HCT116 (cell line): ENCODE measurements at regions not wholly inside any gene's neighbourhood (a gene's known extent, or its start where the extent isn't known, plus 50 kb on each side); places are given as distances from the start of the nearest gene placed in this dataset.

ENCODE experiments used
- ATAC-seq: fragments of 200-7000 bp; cut with Tn5 transposase; 2 replicates; pipeline ENCODE4 v1.9.1; 2020; ENCODE audit warnings: mild to moderate bottlenecking, moderate library complexity
- BruUV-seq: library from RNA; stranded (reverse); fragments of 400-500 nt; replicated peaks from 2 replicates; lab custom pipeline; 2021; lab: Mats Ljungman, UMichigan
- CTCF ChIA-PET: fragments of 300-600 bp; sonication (Branson Sonifier 250); formaldehyde crosslinking; loops from one replicate; lab custom pipeline; 2021; ENCODE audit warnings: antibody characterized with exemption; lab: Charles Lee
- POLR2A ChIA-PET: fragments of 300-600, 350-600 bp; sonication (Branson Sonifier 250); formaldehyde crosslinking; loops from one replicate; lab custom pipeline; 2021; ENCODE audit warnings: antibody characterized with exemption; lab: Charles Lee
- RAD21 ChIA-PET, 2 experiments: fragments of 300-600 bp; sonication (Branson Sonifier 250); formaldehyde crosslinking; loops; one replicate each; lab custom pipeline; 2023; ENCODE audit warnings: low total read pairs in 2 of 2; ENCODE audit not compliant: uncharacterized antibody in 2 of 2, unreplicated experiment in 2 of 2, low non-redundant PET in 1 of 2; lab: Charles Lee
- DNase-seq: peaks from one replicate; pipeline ENCODE4 v3.0.0-alpha.2; 2010; ENCODE audit warnings: low read depth, low spot score
- H2AFZ ChIP-seq: fragments of 200-600 bp; shearing (Covaris generic), sonication (generic); 2 replicates; pipeline ENCODE4 v1.6.1; 2017; ENCODE audit warnings: low read depth, mixed run types, mixed read lengths, antibody characterized with exemption, low read length; ENCODE audit not compliant: poor library complexity, severe bottlenecking
- H3K27ac ChIP-seq: 2 replicates; pipeline ENCODE4 v1.5.1; 2012; ENCODE audit warnings: low read depth, low read length
- H3K27me3 ChIP-seq: fragments of 200-600 bp; sonication (generic); 2 replicates; pipeline ENCODE4 v1.6.1; 2016; ENCODE audit warnings: mixed run types, low read length, mixed read lengths; ENCODE audit not compliant: insufficient read depth
- H3K36me3 ChIP-seq, 2 experiments: fragments of 200-500 bp in 1 of 2; fragments of 200-600 bp in 1 of 2; sonication (Bioruptor generic) in 1 of 2; sonication (generic) in 1 of 2; 2 replicates each; pipeline versions ENCODE4 v1.5.1 to v1.6.1; 2014 to 2016; ENCODE audit warnings: low read length in 2 of 2, inconsistent platforms in 1 of 2, mixed read lengths in 1 of 2, mixed run types in 1 of 2; ENCODE audit not compliant: insufficient read depth in 2 of 2, control insufficient read depth in 1 of 2
- H3K4me1 ChIP-seq, 2 experiments: fragments of 200-600 bp in 1 of 2; sonication (generic) in 1 of 2; 2 replicates each; pipeline versions ENCODE4 v1.5.1 to v1.6.1; 2012 to 2017; ENCODE audit warnings: low read length in 2 of 2, inconsistent platforms in 1 of 2, mild to moderate bottlenecking in 1 of 2, mixed read lengths in 1 of 2, mixed run types in 1 of 2, moderate library complexity in 1 of 2; ENCODE audit not compliant: insufficient read depth in 2 of 2, control insufficient read depth in 1 of 2
- H3K4me2 ChIP-seq: fragments of 200-600 bp; sonication (generic); 2 replicates; pipeline ENCODE4 v1.6.1; 2017; ENCODE audit warnings: mixed run types, low read length, mixed read lengths
- H3K4me3 ChIP-seq, 2 experiments: fragments of 200-600 bp in 1 of 2; sonication (generic) in 1 of 2; replicated peaks in 1 of 2; 2 replicates each; pipeline ENCODE4 v1.5.1; 2011 to 2016; ENCODE audit warnings: low read length in 2 of 2, control low read depth in 1 of 2, low read depth in 1 of 2, mild to moderate bottlenecking in 1 of 2, mixed read lengths in 1 of 2, mixed run types in 1 of 2
- H3K79me2 ChIP-seq: fragments of 200-600 bp; sonication (generic); 2 replicates; pipeline ENCODE4 v1.6.1; 2017; ENCODE audit warnings: mild to moderate bottlenecking, mixed run types, low read length, moderate library complexity, mixed read lengths; ENCODE audit not compliant: insufficient read depth
- H3K9ac ChIP-seq: fragments of 200-600 bp; sonication (generic); 2 replicates; pipeline ENCODE4 v1.6.1; 2016; ENCODE audit warnings: low read length, mixed read lengths
- H3K9me2 ChIP-seq: fragments of 200-600 bp; sonication (generic), shearing (Covaris generic); 2 replicates; pipeline ENCODE4 v1.6.1; 2017; ENCODE audit warnings: mixed run types, mild to moderate bottlenecking, moderate library complexity; ENCODE audit not compliant: insufficient read depth
- H3K9me3 ChIP-seq, 2 experiments: fragments of 200-500 bp in 1 of 2; fragments of 200-600 bp in 1 of 2; sonication (Bioruptor generic) in 1 of 2; sonication (generic) in 1 of 2; 2 replicates each; pipeline ENCODE4 v1.6.1; 2014 to 2017; ENCODE audit warnings: low read length in 2 of 2, mixed read lengths in 2 of 2, inconsistent platforms in 1 of 2, low read depth in 1 of 2, mild to moderate bottlenecking in 1 of 2, mixed run types in 1 of 2, moderate library complexity in 1 of 2; ENCODE audit not compliant: control insufficient read depth in 1 of 2, insufficient read depth in 1 of 2
- H4K20me1 ChIP-seq: fragments of 200-600 bp; sonication (generic), shearing (Covaris generic); 2 replicates; pipeline ENCODE4 v1.6.1; 2017; ENCODE audit warnings: mixed run types, mild to moderate bottlenecking, moderate library complexity; ENCODE audit not compliant: insufficient read depth
- CBX3 ChIP-seq: IDR thresholded peaks from 2 replicates; pipeline ENCODE4 v1.6.1; 2012; ENCODE audit warnings: low read depth
- CTCF ChIP-seq, 3 experiments: fragments of 200-600 bp in 1 of 3; sonication (generic) in 1 of 3; IDR thresholded peaks in 2 of 3; conservative IDR thresholded peaks in 1 of 3; 2 replicates each; pipeline ENCODE4 v1.5.1; 2012 to 2017; ENCODE audit warnings: low read depth in 2 of 3, low read length in 2 of 3, antibody characterized with exemption in 1 of 3, borderline replicate concordance in 1 of 3, control low read depth in 1 of 3, mild to moderate bottlenecking in 1 of 3, mixed read lengths in 1 of 3, mixed run types in 1 of 3, moderate library complexity in 1 of 3; ENCODE audit not compliant: insufficient read depth in 1 of 3
- ELF1 ChIP-seq: IDR thresholded peaks from 2 replicates; pipeline ENCODE4 v1.6.1; 2012; ENCODE audit warnings: low read depth, borderline replicate concordance
- JUND ChIP-seq: IDR thresholded peaks from 2 replicates; pipeline ENCODE4 v1.6.1; 2012
- MAX ChIP-seq: IDR thresholded peaks from 2 replicates; pipeline ENCODE4 v1.6.1; 2012
- POLR2A ChIP-seq: IDR thresholded peaks from 2 replicates; pipeline ENCODE4 v1.7.0; 2011; ENCODE audit warnings: borderline replicate concordance; ENCODE audit not compliant: insufficient read depth, insufficient read length; ENCODE audit errors: extremely low read depth
- POLR2AphosphoS5 ChIP-seq: IDR thresholded peaks from 2 replicates; pipeline ENCODE4 v1.6.1; 2011; ENCODE audit warnings: mild to moderate bottlenecking, low read depth, low read length, moderate library complexity
- RAD21 ChIP-seq: IDR thresholded peaks from 2 replicates; pipeline ENCODE4 v1.6.1; 2012; ENCODE audit warnings: low read depth, mild to moderate bottlenecking
- SP1 ChIP-seq: IDR thresholded peaks from 2 replicates; pipeline ENCODE4 v1.6.1; 2012; ENCODE audit warnings: low read depth
- ZBTB33 ChIP-seq: IDR thresholded peaks from 2 replicates; pipeline ENCODE4 v1.6.1; 2011; ENCODE audit warnings: mild to moderate bottlenecking, low read length, moderate library complexity; ENCODE audit not compliant: insufficient replicate concordance; ENCODE audit errors: extremely low read depth
- ZFX ChIP-seq: fragments of 450-650 bp; IDR thresholded peaks from 2 replicates; pipeline ENCODE4 v1.6.1; 2017
- ZNF274 ChIP-seq: fragments of 200-500 bp; sonication (Bioruptor generic); IDR thresholded peaks from 2 replicates; pipeline ENCODE4 v1.6.1; 2014; ENCODE audit warnings: mild to moderate bottlenecking, low read depth, low read length, inconsistent platforms
- intact Hi-C: fragments of 100-400 bp; cut with micrococcal nuclease; formaldehyde crosslinking; loops from 2 replicates; pipeline ENCODE4 v1.10.0; 2022

- Histone ChIP-seq H3K9me2 (no peaks in the 10 kb centered on the region), H4K20me1 (no peaks in the 10 kb centered on the region), H3K4me3 (no peak overlapping the region), H3K4me1 (peaks cover 0 to 5% of the 10 kb centered on the region in 2 experiments; a peak in 1 of 4 replicates), H3K4me2 (no peak overlapping the region), H2AFZ (no peak overlapping the region), H3K27ac (no peak overlapping the region), H3K36me3 (no peaks in the 10 kb centered on the region), H3K79me2 (no peaks in the 10 kb centered on the region), H3K9me3 (no peaks in the 10 kb centered on the region), H3K9ac (no peak overlapping the region), H3K27me3 (0 out of 2 replicates have a peak, but pooled peaks cover 3% of the 10 kb centered on the region)
- no peak for TF ChIP-seq POLR2A
- TF ChIP-seq CBX3, result no peak
- no peak for TF ChIP-seq MAX
- TF ChIP-seq CTCF (IDR thresholded peaks at IDR 0.05 in 2 of 3, conservative IDR thresholded peaks at IDR 0.05 in 1 of 3; ENCODE audit: borderline replicate concordance in 1 of 3, insufficient read depth in 1 of 3, low read depth in 2 of 3, low read length in 2 of 3), result no peak
- no peak for TF ChIP-seq ZNF274
- no peak for TF ChIP-seq ZFX
- TF ChIP-seq RAD21, result no peak
- TF ChIP-seq ELF1, result no peak
- TF ChIP-seq JUND, result no peak
- TF ChIP-seq ZBTB33, result no peak
- no peak for TF ChIP-seq SP1
- no peak for TF ChIP-seq POLR2AphosphoS5
- ChIA-PET POLR2A (no interaction called here), RAD21 (no interaction called here), CTCF (no interaction called here)
- DNase-seq, result no peak
- no TSS peak for BruUV-seq
- intact Hi-C loops, result no loop called here
- no peak for ATAC-seq
Observed at GRCh38 chr1:229127301-229127700, 143.6 kb upstream of the RAB4A start.
